Duodenal mucosa (tissue), 2 donors: ENCODE measurements at regions not wholly inside any gene's neighbourhood (a gene's known extent, or its start where the extent isn't known, plus 50 kb on each side); places are given as distances from the start of the nearest gene placed in this dataset.

Source experiments
- H3K27ac ChIP-seq: one replicate; pipeline ENCODE4 v1.7.0; 2013; ENCODE audit warnings: low read depth, low read length
- H3K27me3 ChIP-seq, 2 donors: one replicate each; pipeline ENCODE4 v1.7.0; 2013; ENCODE audit warnings: low read length in 2 of 2, control low read depth in 1 of 2; ENCODE audit not compliant: insufficient read depth in 2 of 2, control insufficient read depth in 1 of 2
- H3K36me3 ChIP-seq, 2 donors: one replicate each; pipeline ENCODE4 v1.7.0; 2013; ENCODE audit warnings: low read length in 2 of 2, control low read depth in 1 of 2; ENCODE audit not compliant: insufficient read depth in 2 of 2, control insufficient read depth in 1 of 2
- H3K4me1 ChIP-seq, 2 donors: one replicate each; pipeline ENCODE4 v1.7.0; 2013; ENCODE audit warnings: low read length in 2 of 2, control low read depth in 1 of 2; ENCODE audit not compliant: insufficient read depth in 2 of 2, control insufficient read depth in 1 of 2
- H3K4me3 ChIP-seq, 2 donors: one replicate each; pipeline ENCODE4 v1.7.0; 2013; ENCODE audit warnings: low read length in 2 of 2, low read depth in 1 of 2
- H3K9ac ChIP-seq, 2 donors: one replicate each; pipeline ENCODE4 v1.7.0; 2013; ENCODE audit warnings: low read length in 2 of 2, low read depth in 1 of 2
- H3K9me3 ChIP-seq, 2 donors: one replicate each; pipeline ENCODE4 v1.7.0; 2013; ENCODE audit warnings: low read length in 2 of 2, control low read depth in 1 of 2; ENCODE audit not compliant: control insufficient read depth in 1 of 2

DNA sequence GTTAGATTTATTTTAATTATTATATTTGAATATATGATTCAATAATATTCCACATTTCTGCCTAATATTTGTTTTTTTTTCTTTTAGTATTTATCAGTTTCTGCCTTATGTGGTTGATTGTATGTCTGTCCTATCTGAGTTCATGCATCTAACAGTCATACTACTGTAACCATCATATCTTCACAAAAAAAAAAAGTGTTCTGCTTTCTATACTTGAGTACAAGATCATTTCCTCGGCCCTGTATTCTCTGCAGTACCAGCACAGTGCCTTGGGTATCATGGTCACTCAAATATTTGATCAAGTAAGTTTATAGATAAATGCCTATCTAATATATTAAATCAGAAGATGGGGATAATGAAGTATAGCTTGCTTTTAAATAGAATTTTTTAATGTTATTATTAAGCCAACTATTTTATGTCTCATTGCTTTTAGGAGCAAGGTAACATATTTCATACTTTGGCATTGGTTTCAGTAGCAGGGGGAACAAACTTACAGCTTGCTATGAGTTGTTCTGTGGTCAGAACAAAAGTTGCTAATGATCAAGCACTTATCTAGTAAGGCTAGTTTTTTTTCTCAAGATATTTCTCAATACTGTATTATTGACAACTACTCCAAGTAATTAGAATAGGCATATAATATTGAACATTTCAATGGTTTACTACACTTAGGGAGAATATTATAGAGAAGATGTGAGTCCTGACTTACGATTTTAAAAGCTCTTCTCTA is 290.5 kb upstream of the FBXO33 start:
- H3K9ac ChIP-seq = no peak overlapping the region
- no peaks in the 10 kb centered on the region for H3K4me1 ChIP-seq
- no peaks in the 10 kb centered on the region for H3K9me3 ChIP-seq
- H3K27ac ChIP-seq = no peak overlapping the region
- no peaks in the 10 kb centered on the region for H3K27me3 ChIP-seq
- no peak overlapping the region for H3K4me3 ChIP-seq
- H3K36me3 ChIP-seq = no peaks in the 10 kb centered on the region

DNA sequence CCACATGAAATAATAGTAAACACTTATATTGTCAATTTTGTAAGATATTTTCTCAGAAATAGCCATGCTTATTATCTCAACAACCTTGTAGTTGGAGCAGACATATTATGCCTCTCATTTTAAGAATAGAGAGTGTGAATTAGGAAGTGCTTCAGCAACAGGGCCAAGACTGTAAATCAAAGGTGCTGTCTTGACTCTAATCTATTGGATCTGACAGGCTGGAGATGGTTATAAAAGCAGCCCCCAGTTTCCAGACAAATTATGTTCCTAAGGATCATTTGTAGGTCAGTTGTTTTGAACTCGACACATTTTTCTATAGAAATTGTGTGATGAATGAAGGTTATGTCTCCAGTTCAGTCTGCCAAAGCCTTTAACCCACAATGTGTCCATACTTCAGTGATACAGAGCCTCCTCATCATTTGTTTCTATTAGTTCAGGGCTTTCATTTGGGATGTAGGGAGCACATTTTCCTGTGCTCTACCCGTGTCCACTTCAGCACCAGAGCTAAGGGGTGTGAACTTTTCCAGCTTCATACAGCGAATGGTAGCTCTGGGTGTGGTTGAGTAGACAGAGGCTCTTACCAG is 284.8 kb upstream of the FBXO33 start:
- Histone ChIP-seq H3K9ac (no peak overlapping the region), H3K36me3 (no peaks in the 10 kb centered on the region), H3K27ac (no peak overlapping the region), H3K27me3 (no peaks in the 10 kb centered on the region), H3K4me3 (no peak overlapping the region), H3K4me1 (no peaks in the 10 kb centered on the region), H3K9me3 (no peaks in the 10 kb centered on the region)

DNA sequence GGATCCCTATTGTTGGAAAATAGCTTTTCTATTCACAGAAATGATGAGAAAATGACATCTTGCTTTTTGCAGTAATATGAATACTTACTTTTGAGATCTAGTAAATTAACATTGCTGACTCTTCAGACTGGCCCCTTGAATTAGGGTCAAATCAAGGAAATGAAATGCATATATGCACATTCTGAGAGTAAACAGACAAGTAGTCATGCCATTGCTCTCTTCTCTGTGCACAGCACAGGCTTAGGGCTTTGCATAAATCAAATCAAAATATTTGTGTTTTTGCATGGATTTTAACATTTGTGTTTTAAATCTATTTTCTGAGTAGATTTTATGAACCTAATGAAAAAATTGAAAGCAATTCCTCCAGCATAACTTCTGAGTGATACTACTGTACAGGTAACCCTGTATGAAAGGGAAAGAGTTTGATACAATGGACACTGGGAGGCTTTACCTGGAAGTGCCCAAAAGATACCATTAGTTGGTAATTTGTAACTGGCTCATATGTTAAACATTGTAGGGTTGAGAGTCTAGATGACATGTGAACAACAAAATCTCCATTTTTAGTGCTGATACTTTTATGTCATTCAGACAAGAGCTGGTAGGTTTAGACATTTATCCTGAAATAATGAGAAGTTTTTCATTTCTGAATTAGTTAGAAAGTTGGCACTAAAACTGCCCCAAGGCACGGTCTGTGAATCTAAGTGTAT is 280.2 kb upstream of the FBXO33 start:
- Histone ChIP-seq H3K9ac (no peak overlapping the region), H3K36me3 (no peaks in the 10 kb centered on the region), H3K27me3 (no peaks in the 10 kb centered on the region)

DNA sequence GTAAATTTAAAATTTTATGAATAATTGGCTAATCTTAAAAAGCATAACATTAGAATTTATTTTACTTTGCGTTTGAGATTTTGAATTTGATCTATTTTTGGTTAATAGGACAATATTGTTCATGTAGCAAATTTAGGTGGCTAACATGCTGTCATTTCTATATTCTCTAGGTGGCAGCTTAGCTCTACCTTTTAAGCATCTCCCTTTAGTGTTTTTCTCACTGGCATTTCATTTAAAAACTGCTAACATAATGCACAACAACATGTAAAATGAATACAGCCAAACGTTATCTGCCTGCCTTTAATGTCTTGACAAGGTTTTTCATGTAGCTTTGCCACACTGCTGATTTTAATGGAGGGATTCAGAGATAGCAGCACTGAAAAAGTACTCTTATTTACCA is 272.4 kb upstream of the FBXO33 start:
- Histone ChIP-seq H3K9me3 (peaks cover 0 to 3% of the 10 kb centered on the region in 2 donors), H3K36me3 (no peaks in the 10 kb centered on the region), H3K4me3 (no peak overlapping the region), H3K27ac (no peak overlapping the region), H3K27me3 (no peaks in the 10 kb centered on the region), H3K4me1 (no peaks in the 10 kb centered on the region), H3K9ac (no peak overlapping the region)

More for the DNA sequence above, 280.2 kb upstream of the FBXO33 start:
- H3K9me3 ChIP-seq = peaks cover 0 to 6% of the 10 kb centered on the region in 2 donors
- H3K4me3 ChIP-seq = no peak overlapping the region
- no peaks in the 10 kb centered on the region for H3K4me1 ChIP-seq
- no peak overlapping the region for H3K27ac ChIP-seq

DNA sequence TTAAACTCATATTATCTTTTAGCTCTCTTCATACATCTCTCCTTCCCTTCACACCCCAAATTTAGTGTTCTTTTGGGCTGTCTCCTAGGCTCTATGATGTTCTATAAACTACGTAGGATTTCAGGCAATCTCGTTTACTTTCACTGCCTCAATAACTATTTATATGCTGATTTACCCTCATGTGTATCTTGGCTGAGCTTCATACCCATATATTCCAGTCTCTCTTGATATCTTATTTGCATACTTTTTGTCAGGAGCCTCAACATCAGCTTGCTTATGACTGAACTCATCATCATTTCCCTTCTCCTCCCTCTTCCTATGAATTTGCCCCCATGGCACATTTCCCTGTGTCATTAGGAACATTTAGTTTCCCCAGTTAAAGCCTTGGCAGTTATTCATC is 262.1 kb upstream of the FBXO33 start:
- Histone ChIP-seq H3K27me3 (no peaks in the 10 kb centered on the region), H3K4me3 (no peak overlapping the region), H3K4me1 (no peaks in the 10 kb centered on the region), H3K36me3 (no peaks in the 10 kb centered on the region), H3K27ac (no peak overlapping the region), H3K9ac (no peak overlapping the region), H3K9me3 (peaks cover 0 to 4% of the 10 kb centered on the region in 2 donors)

DNA sequence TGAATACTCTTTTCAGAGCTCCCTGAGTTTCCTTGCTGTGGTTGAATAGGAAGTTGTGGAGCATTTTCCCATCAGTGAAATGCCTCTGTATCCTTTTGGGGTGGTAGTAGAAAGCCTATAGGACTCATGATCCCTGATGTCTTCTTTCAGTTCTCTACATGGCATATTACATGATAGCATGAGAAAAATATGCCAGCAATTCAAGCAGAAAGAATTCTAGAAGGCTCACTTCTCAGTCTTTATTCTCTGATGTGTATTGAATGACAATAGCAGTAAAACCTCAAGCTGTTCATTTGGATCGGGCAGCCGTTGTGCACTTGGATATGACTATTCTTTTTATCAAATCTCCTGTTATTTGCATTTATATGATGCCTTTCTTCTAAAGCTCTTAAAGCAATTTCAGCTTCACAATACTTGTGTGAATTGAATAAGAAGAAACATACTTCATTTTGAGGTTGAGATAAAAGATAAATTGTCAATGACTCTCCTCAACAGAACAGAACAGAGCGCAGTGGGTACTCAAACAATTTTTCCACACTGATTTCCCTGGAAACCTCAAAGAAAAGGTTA is 251.5 kb upstream of the FBXO33 start:
- Histone ChIP-seq H3K4me1 (no peaks in the 10 kb centered on the region), H3K36me3 (no peaks in the 10 kb centered on the region), H3K4me3 (no peak overlapping the region), H3K9me3 (no peaks in the 10 kb centered on the region), H3K9ac (no peak overlapping the region), H3K27me3 (no peaks in the 10 kb centered on the region), H3K27ac (no peak overlapping the region)

DNA sequence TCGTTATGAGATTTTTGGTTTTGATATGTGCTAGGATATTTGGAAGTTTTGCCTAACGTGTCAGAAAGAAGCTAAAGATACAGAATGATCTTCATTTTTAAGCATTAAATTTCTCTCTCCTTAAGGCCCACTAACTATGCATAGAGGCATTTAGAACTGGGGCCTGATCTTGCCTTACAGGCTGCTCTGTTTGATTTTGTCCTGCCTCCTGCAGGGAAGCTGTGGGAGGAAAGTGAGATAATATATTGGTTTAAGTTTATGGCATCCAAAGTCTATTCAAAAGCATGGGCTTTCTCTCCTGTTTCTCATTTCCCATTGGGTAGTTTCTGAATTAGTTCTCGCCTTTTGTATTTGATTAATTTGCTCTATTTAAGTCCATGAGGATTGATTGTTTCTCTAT is 250.3 kb upstream of the FBXO33 start:
- no peaks in the 10 kb centered on the region for H3K4me1 ChIP-seq
- H3K27me3 ChIP-seq = no peaks in the 10 kb centered on the region
- H3K27ac ChIP-seq = no peak overlapping the region
- no peak overlapping the region for H3K9ac ChIP-seq
- no peaks in the 10 kb centered on the region for H3K9me3 ChIP-seq
- H3K4me3 ChIP-seq = no peak overlapping the region
- H3K36me3 ChIP-seq = no peaks in the 10 kb centered on the region

DNA sequence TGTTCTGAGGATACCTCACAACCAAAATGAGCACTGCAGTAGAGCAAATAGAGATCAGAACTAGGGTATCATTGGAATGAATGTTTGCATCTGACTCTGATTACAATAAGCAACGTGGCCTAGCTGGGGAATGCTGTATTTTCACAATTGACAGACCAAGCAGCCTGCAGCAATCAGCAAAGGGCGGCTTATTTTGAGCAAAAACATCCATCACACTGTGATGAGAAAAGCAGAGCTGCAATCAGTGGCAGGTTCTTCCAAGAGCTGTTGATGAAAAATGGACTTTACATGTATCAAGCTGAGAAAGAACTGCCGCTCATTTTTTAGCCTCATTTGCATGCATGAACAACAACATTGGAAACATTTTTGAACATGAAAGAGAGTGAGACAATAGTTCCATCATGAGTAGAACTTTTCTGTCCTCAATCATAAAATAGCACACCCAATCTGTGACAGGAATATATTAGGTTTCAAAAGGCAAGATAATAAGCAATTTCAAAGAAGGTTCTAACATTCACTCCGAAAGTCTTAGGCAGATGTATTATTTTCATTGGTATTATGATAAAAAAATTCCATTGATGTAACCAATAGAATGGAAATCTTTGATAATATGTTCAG is 249.7 kb upstream of the FBXO33 start:
- H3K4me3 ChIP-seq = no peak overlapping the region
- no peaks in the 10 kb centered on the region for H3K4me1 ChIP-seq
- H3K9ac ChIP-seq = no peak overlapping the region
- H3K27me3 ChIP-seq = no peaks in the 10 kb centered on the region
- H3K36me3 ChIP-seq = no peaks in the 10 kb centered on the region
- H3K27ac ChIP-seq = no peak overlapping the region
- no peaks in the 10 kb centered on the region for H3K9me3 ChIP-seq

DNA sequence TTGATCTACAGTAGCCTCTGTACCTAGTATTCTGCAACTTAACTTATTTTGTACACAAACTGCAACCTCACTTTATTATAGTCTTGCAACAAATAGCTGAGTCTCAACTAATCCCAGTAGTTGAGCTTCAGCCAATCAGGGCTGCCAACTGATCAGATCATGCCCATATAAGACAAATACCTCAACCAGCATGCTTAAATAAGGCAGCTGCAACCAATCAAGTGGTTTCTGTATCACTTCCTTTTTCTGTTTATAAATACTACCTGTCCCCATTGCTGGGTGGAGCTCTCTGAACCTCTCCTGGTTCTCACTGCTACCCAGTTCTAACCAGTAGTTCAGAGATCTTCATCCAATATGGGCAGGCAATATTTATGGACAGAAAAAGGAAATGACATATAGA is 248.5 kb upstream of the FBXO33 start:
- no peaks in the 10 kb centered on the region for H3K9me3 ChIP-seq
- no peaks in the 10 kb centered on the region for H3K27me3 ChIP-seq
- no peak overlapping the region for H3K9ac ChIP-seq
- no peaks in the 10 kb centered on the region for H3K36me3 ChIP-seq
- no peak overlapping the region for H3K4me3 ChIP-seq
- H3K27ac ChIP-seq = no peak overlapping the region
- no peaks in the 10 kb centered on the region for H3K4me1 ChIP-seq

DNA sequence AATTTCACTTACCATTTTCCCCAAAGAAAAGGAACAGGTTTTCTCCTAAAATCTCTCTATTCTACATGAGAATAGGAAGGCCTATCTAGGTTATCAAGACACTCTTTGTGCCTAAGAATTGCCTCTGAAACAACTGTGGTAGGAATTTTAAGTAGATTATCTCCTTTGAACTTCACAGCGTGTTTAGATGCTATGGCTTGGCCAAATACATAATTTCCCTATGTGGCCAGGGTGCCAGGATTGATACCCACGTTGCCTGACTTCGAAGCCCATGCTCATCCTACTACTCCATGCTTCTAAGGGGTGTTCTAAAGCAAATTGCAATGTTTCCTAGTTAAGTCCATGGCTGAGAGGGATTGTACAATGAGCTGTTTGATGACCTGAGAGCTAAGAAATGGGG is 241.5 kb upstream of the FBXO33 start:
- Histone ChIP-seq H3K27ac (no peak overlapping the region), H3K36me3 (no peaks in the 10 kb centered on the region), H3K4me3 (no peak overlapping the region), H3K27me3 (no peaks in the 10 kb centered on the region), H3K9ac (no peak overlapping the region), H3K4me1 (no peaks in the 10 kb centered on the region), H3K9me3 (no peaks in the 10 kb centered on the region)
